B cell (primary cell): ENCODE measurements at regions not wholly inside any gene's neighbourhood (a gene's known extent, or its start where the extent isn't known, plus 50 kb on each side); places are given as distances from the start of the nearest gene placed in this dataset.

ENCODE experiments used
- CTCF ChIP-seq: fragments of 200-600 bp; IDR thresholded peaks from one replicate; pipeline ENCODE4 v1.8.0; 2022; ENCODE audit warnings: antibody characterized with exemption, mild to moderate bottlenecking
- EZH2 ChIP-seq: IDR thresholded peaks from 2 replicates; pipeline ENCODE4 v1.6.1; 2012; ENCODE audit warnings: borderline replicate concordance, low read depth, mild to moderate bottlenecking, moderate library complexity, low read length; ENCODE audit not compliant: insufficient read depth, poor library complexity, severe bottlenecking

GRCh38 chr5:18533137-18533536 lies 898.9 kb downstream of the TAF11L14 start:
- no peak for TF ChIP-seq CTCF
- TF ChIP-seq EZH2, result no peak
